GM18870 (cell line): ENCODE measurements at regions not wholly inside any gene's neighbourhood (a gene's known extent, or its start where the extent isn't known, plus 50 kb on each side); places are given as distances from the start of the nearest gene placed in this dataset.
"Not testable (repeated sequence)": the region's sequence is repeated elsewhere in the genome, so short reads cannot be mapped to it uniquely, and the experiment has no call there.

Experiments
- ATAC-seq: cut with Tn5 transposase; IDR thresholded peaks from one replicate; pipeline ENCODE4 v1.9.1; 2021; ENCODE audit warnings: moderate library complexity; ENCODE audit not compliant: unreplicated experiment

- ATAC-seq = no peak
Observed at GRCh38 chr6:86118271-86118670, 475.6 kb upstream of the SYNCRIP start.

GRCh38 chr6:86107985-86108384 lies 465.3 kb upstream of the SYNCRIP start:
- ATAC-seq = no peak

GRCh38 chr6:86087954-86088353 lies 445.3 kb upstream of the SYNCRIP start:
- no peak for ATAC-seq

GRCh38 chr6:86079938-86080337 lies 437.3 kb upstream of the SYNCRIP start:
- ATAC-seq = no peak

GRCh38 chr6:86070151-86070550 lies 427.5 kb upstream of the SYNCRIP start:
- ATAC-seq = no peak

GRCh38 chr6:86065002-86065401 lies 422.3 kb upstream of the SYNCRIP start:
- ATAC-seq = not testable (repeated sequence)

GRCh38 chr6:86057293-86057980 lies 414.8 kb upstream of the SYNCRIP start:
- not testable (repeated sequence) for ATAC-seq

GRCh38 chr6:86045038-86045437 lies 402.4 kb upstream of the SYNCRIP start:
- no peak for ATAC-seq

GRCh38 chr6:86042214-86042613 lies 399.5 kb upstream of the SYNCRIP start:
- ATAC-seq = no peak

GRCh38 chr6:86031713-86032112 lies 389.0 kb upstream of the SYNCRIP start:
- ATAC-seq = no peak

GRCh38 chr6:86030875-86031274 lies 388.2 kb upstream of the SYNCRIP start:
- ATAC-seq = peak; percentile 83

- no peak for ATAC-seq
Observed at GRCh38 chr6:86028776-86029175, 386.1 kb upstream of the SYNCRIP start.

GRCh38 chr6:86026890-86027289 lies 384.2 kb upstream of the SYNCRIP start:
- not testable (repeated sequence) for ATAC-seq

GRCh38 chr6:86017236-86017635 lies 374.6 kb upstream of the SYNCRIP start:
- ATAC-seq = peak; percentile 81

- ATAC-seq = no peak
Observed at GRCh38 chr6:86016567-86016966, 373.9 kb upstream of the SYNCRIP start.

- peak; percentile 39 for ATAC-seq
Observed at GRCh38 chr6:86016077-86016476, 373.4 kb upstream of the SYNCRIP start.

GRCh38 chr6:86012991-86013390 lies 370.3 kb upstream of the SYNCRIP start:
- ATAC-seq = peak; percentile 68

- ATAC-seq = no peak
Observed at GRCh38 chr6:86010915-86011786, 368.5 kb upstream of the SYNCRIP start.

GRCh38 chr6:85997206-85997605 lies 354.5 kb upstream of the SYNCRIP start:
- ATAC-seq = peak; percentile 74

- no peak for ATAC-seq
Observed at GRCh38 chr6:85996034-85996375, 353.3 kb upstream of the SYNCRIP start.

GRCh38 chr6:85995339-85996033 lies 352.8 kb upstream of the SYNCRIP start:
- no peak for ATAC-seq

- ATAC-seq = no peak
Observed at GRCh38 chr6:85986681-85987080, 344.0 kb upstream of the SYNCRIP start.
